Ovary (tissue), 3 donors: ENCODE measurements at regions not wholly inside any gene's neighbourhood (a gene's known extent, or its start where the extent isn't known, plus 50 kb on each side); places are given as distances from the start of the nearest gene placed in this dataset.

Experiments used
- EP300 ChIP-seq: sonication (generic); formaldehyde crosslinking; IDR thresholded peaks from one replicate; pipeline ENCODE4 v1.6.1; 2017; ENCODE audit warnings: antibody characterized with exemption
- POLR2A ChIP-seq: fragments of 450-650 bp; IDR thresholded peaks from one replicate; pipeline ENCODE4 v1.6.1; 2017; ENCODE audit warnings: antibody characterized with exemption, mild to moderate bottlenecking, moderate library complexity
- TF ChIP-seq, protein P1 (sequence below), 3 donors: fragments of 450-650 bp in 2 of 3; fragments of 200-600 bp in 1 of 3; IDR thresholded peaks; one replicate each; pipeline versions ENCODE4 v1.5.1 to v1.8.0; 2016 to 2022; ENCODE audit warnings: antibody characterized with exemption in 3 of 3, mild to moderate bottlenecking in 1 of 3
- donor health status: DM: no; HTN: no; CAD: no.

DNA sequence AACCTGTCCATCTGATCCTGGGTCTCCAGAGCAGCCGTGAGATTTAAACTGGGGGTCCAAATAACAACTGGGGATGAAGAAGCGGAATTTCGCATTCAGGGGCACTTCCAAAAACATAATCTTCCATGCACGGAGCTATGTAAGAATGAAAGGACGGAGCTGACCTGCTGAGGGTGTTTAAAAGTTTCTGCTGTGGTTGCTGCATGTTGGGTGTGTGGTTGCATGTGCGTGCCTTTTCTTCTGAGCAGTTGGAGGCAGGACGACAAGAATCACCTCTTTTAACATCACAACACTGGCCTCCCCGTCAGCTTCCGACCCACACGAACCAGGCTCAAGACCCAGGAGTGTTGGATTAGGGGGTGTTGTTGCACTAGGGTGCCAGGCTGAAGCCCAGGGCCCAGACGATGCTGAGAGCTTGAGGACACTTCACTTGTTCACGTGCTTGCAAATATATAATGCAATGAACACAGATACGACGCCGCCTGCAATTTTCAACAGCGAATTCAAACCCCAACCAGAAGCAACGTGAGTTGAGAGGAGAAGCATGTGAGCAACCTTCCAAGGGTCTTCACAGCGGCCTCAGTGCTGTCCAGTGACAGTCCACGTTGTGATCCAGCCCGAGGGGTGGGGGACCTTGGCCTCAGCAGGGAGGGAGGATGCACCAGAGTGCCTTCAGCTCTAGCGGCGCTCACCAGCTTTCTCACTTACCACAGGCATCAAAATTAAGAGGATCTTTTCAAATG is 76.0 kb upstream of the SALL3 start:
- TF ChIP-seq, protein P1, sequence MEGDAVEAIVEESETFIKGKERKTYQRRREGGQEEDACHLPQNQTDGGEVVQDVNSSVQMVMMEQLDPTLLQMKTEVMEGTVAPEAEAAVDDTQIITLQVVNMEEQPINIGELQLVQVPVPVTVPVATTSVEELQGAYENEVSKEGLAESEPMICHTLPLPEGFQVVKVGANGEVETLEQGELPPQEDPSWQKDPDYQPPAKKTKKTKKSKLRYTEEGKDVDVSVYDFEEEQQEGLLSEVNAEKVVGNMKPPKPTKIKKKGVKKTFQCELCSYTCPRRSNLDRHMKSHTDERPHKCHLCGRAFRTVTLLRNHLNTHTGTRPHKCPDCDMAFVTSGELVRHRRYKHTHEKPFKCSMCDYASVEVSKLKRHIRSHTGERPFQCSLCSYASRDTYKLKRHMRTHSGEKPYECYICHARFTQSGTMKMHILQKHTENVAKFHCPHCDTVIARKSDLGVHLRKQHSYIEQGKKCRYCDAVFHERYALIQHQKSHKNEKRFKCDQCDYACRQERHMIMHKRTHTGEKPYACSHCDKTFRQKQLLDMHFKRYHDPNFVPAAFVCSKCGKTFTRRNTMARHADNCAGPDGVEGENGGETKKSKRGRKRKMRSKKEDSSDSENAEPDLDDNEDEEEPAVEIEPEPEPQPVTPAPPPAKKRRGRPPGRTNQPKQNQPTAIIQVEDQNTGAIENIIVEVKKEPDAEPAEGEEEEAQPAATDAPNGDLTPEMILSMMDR (IDR thresholded peaks at IDR 0.05), result no peak
- no peak for TF ChIP-seq EP300
- TF ChIP-seq POLR2A, result no peak
